ENCODE measurements at regions not wholly inside any gene's neighbourhood (a gene's known extent, or its start where the extent isn't known, plus 50 kb on each side); places are given as distances from the start of the nearest gene placed in this dataset.

DNA sequence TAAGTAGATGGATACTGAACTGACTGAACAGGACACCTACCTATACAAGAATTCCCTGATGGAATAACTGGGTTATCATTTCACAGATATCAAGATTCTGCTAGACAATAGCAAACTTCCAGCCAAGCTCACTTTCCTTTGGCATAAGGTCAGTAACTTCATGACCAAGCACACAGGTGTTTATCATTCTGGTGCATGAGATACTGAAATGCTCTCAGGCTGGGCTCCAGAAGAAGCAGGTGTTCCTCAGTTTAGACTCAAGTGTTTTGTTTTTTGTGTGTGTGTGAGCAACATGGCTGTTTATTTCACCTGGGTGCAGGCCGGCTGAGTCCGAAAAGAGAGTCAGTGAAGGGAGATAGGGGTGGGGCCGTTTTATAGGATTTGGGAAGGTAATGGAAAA, 201.5 kb upstream of the SPOCK3 start:
- Mint-ChIP-seq H3K4me3 (no peak overlapping the region), H3K4me1 (peaks cover 3% of the 10 kb centered on the region), H3K36me3 (no peaks in the 10 kb centered on the region), H3K27ac (no peak overlapping the region), H3K27me3 (ENCODE audit: insufficient read depth, low read depth) (peaks cover 3% of the 10 kb centered on the region), H3K9me3 (peaks cover 3% of the 10 kb centered on the region)
- Histone ChIP-seq H3K9me3 (ENCODE audit: low read depth) (no peaks in the 10 kb centered on the region), H3K36me3 (no peaks in the 10 kb centered on the region), H3F3A (ENCODE audit: low read depth) (no peaks in the 10 kb centered on the region), H3K79me2 (ENCODE audit: low read depth) (no peaks in the 10 kb centered on the region), H4K20me1 (ENCODE audit: low read depth) (no peaks in the 10 kb centered on the region), H3K4me1 (no peaks in the 10 kb centered on the region), H3K27me3 (no peaks in the 10 kb centered on the region), H3K27ac (no peak overlapping the region), H3K9ac (no peak overlapping the region), H2AFZ (replicated peaks) (no peak overlapping the region), H3K4me2 (no peak overlapping the region), H3K4me3 (no peak overlapping the region)
- TF ChIP-seq EZH2phosphoT487 (IDR thresholded peaks at IDR 0.05) = no peak
- no peak for TF ChIP-seq EZH2 (IDR thresholded peaks at IDR 0.05)
- TF ChIP-seq, protein P1, sequence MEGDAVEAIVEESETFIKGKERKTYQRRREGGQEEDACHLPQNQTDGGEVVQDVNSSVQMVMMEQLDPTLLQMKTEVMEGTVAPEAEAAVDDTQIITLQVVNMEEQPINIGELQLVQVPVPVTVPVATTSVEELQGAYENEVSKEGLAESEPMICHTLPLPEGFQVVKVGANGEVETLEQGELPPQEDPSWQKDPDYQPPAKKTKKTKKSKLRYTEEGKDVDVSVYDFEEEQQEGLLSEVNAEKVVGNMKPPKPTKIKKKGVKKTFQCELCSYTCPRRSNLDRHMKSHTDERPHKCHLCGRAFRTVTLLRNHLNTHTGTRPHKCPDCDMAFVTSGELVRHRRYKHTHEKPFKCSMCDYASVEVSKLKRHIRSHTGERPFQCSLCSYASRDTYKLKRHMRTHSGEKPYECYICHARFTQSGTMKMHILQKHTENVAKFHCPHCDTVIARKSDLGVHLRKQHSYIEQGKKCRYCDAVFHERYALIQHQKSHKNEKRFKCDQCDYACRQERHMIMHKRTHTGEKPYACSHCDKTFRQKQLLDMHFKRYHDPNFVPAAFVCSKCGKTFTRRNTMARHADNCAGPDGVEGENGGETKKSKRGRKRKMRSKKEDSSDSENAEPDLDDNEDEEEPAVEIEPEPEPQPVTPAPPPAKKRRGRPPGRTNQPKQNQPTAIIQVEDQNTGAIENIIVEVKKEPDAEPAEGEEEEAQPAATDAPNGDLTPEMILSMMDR (IDR thresholded peaks at IDR 0.05) = no peak
- DNase-seq (ENCODE audit: low spot score) = no peak

DNA sequence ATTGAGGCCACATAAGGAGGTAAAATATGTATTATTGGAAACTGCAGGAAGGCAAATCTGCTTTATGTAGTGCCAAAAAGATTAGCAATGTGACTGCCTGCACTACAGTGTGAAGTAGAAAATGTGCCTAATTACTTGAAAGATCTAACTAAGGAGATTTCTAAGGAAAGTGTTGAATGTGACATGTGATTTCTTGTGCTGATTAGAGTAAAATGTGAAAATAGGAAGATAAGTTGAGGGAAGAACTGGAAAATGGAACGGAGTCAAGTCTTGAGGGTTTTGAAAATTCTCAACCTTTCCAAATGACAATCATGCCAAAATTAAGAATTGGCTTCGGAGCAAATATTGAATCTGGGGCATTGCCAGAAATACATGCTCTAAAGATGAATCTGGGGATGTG, 209.5 kb upstream of the SPOCK3 start:
- H3K36me3 Mint-ChIP-seq = no peaks in the 10 kb centered on the region
- H3F3A ChIP-seq (ENCODE audit: low read depth) = no peaks in the 10 kb centered on the region
- H2AFZ ChIP-seq (replicated peaks) = no peak overlapping the region
- H3K4me3 ChIP-seq = no peak overlapping the region
- no peak overlapping the region for H3K4me2 ChIP-seq
- no peaks in the 10 kb centered on the region for H3K9me3 Mint-ChIP-seq
- peaks cover 3% of the 10 kb centered on the region for H3K27me3 Mint-ChIP-seq (ENCODE audit: insufficient read depth, low read depth)
- no peaks in the 10 kb centered on the region for H3K9me3 ChIP-seq (ENCODE audit: low read depth)
- no peaks in the 10 kb centered on the region for H3K27me3 ChIP-seq
- no peak overlapping the region for H3K27ac ChIP-seq
- H3K4me1 Mint-ChIP-seq = peaks cover 4% of the 10 kb centered on the region
- no peaks in the 10 kb centered on the region for H3K4me1 ChIP-seq
- H4K20me1 ChIP-seq (ENCODE audit: low read depth) = no peaks in the 10 kb centered on the region
- TF ChIP-seq, protein P1 (IDR thresholded peaks at IDR 0.05) = no peak
- TF ChIP-seq EZH2phosphoT487 (IDR thresholded peaks at IDR 0.05) (no peak), EZH2 (IDR thresholded peaks at IDR 0.05) (no peak)
- no peak for DNase-seq (ENCODE audit: low spot score)
- H3K4me3 Mint-ChIP-seq = no peak overlapping the region
- no peak overlapping the region for H3K9ac ChIP-seq
- H3K36me3 ChIP-seq = no peaks in the 10 kb centered on the region
- no peak overlapping the region for H3K27ac Mint-ChIP-seq
- no peaks in the 10 kb centered on the region for H3K79me2 ChIP-seq (ENCODE audit: low read depth)

GRCh38 chr4:167452922-167453430, 218.7 kb upstream of the SPOCK3 start:
- Mint-ChIP-seq H3K4me1 (no peaks in the 10 kb centered on the region), H3K9me3 (no peaks in the 10 kb centered on the region), H3K4me3 (no peak overlapping the region), H3K36me3 (no peaks in the 10 kb centered on the region), H3K27me3 (ENCODE audit: insufficient read depth, low read depth) (peaks cover 2% of the 10 kb centered on the region), H3K27ac (no peak overlapping the region)
- no peak for DNase-seq (ENCODE audit: low spot score)
- H3K4me1 ChIP-seq = no peaks in the 10 kb centered on the region
- no peaks in the 10 kb centered on the region for H3K79me2 ChIP-seq (ENCODE audit: low read depth)
- no peak overlapping the region for H2AFZ ChIP-seq (replicated peaks)
- H3K27me3 ChIP-seq = no peaks in the 10 kb centered on the region
- H3F3A ChIP-seq (ENCODE audit: low read depth) = no peaks in the 10 kb centered on the region
- H3K36me3 ChIP-seq = no peaks in the 10 kb centered on the region
- H3K4me3 ChIP-seq = no peak overlapping the region
- H3K9me3 ChIP-seq (ENCODE audit: low read depth) = no peaks in the 10 kb centered on the region
- no peak overlapping the region for H3K9ac ChIP-seq
- H4K20me1 ChIP-seq (ENCODE audit: low read depth) = no peaks in the 10 kb centered on the region
- no peak overlapping the region for H3K27ac ChIP-seq
- no peak overlapping the region for H3K4me2 ChIP-seq
- TF ChIP-seq EZH2 (IDR thresholded peaks at IDR 0.05) (no peak), EZH2phosphoT487 (IDR thresholded peaks at IDR 0.05) (no peak)
- TF ChIP-seq, protein P1 (IDR thresholded peaks at IDR 0.05) = no peak

Measured in neural progenitor cell (in vitro differentiated cells).